HG03135 (cell line): ENCODE measurements at regions not wholly inside any gene's neighbourhood (a gene's known extent, or its start where the extent isn't known, plus 50 kb on each side); places are given as distances from the start of the nearest gene placed in this dataset.
"Not testable (repeated sequence)": the region's sequence is repeated elsewhere in the genome, so short reads cannot be mapped to it uniquely, and the experiment has no call there.

Source experiments
- ATAC-seq: cut with Tn5 transposase; IDR thresholded peaks from one replicate; pipeline ENCODE4 v1.9.1; 2021; ENCODE audit warnings: mild to moderate bottlenecking, moderate library complexity; ENCODE audit not compliant: unreplicated experiment

DNA sequence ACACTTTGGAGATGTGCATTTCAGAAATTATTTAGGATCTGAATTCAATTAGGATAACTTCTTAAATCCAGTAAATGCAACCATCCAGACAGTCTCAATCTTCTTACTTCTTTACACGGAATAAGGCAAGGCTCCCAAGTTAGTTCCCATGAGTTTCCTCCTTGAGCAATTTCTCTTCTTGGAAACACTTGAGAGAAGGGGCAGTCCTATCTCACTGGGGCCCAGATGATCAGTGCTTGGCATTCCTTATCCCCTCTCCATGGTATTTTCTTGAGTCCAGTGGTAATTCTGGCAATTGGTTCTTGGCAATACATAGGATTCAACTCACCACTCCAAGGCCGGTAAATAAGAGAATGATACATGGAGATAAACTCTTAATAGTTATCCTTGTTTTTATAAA, 87.1 kb upstream of the PTHLH start:
- ATAC-seq: no peak

DNA sequence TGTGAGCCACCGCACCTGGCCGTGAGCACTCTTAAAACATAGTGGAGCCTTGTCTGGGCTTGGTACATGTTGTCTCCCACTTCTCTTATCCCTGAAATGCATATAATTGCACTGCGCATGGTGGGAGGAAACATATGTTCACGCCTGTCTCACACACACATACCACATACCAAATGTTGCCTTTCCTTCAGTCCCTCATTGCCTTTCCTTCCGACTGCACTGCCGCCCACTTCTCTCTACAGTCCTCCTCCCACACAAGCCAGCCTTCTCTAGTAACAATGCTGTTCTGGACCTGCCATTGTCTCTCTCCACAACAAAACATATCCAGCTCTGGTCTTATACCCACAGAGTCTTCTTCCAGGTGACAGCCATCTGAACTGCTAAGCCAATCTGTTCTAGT, 88.3 kb upstream of the PTHLH start:
- no peak for ATAC-seq

DNA sequence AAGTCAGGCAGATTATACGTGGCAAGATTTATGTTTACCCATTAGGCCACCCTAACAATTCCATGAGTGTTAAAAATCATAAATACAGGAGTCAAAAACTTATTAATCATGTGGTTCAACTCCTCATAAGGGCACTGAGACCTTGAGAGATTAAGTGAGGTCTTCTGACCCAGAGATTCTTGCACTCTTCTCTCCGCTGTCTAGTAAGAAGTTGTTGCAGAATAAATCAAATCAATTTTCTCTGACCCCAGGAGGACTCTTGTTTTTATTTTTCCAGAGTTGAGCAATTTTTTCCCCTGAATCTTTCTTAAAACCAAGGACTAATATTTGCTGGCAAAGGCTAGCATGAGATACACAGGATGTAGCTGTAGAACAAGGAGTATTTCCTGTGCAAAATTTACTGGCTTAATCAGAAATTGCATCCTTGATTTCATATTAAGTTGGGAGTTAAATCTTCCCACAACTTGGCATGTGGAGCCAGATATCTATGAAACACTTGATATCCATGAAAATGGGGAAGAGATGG, 90.9 kb upstream of the PTHLH start:
- no peak for ATAC-seq

DNA sequence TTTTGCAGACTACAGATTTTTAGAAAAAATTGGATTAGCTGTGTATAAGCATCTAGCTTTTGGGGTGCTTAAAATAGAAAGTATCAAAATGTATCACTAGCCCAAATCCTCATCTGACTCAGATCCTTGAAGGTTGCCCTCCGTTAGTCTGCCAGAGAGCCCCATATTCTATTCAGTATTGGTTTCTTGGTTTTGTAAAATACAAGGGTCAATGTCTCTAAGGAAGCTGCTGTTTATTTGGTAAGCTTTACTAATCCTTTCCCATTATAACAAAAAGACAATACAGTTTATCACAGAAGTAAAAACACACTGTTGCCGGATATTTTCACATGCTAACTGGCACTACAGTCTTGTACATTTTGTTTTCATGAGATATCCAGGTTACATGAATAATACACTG, 92.8 kb upstream of the PTHLH start:
- no peak for ATAC-seq

DNA sequence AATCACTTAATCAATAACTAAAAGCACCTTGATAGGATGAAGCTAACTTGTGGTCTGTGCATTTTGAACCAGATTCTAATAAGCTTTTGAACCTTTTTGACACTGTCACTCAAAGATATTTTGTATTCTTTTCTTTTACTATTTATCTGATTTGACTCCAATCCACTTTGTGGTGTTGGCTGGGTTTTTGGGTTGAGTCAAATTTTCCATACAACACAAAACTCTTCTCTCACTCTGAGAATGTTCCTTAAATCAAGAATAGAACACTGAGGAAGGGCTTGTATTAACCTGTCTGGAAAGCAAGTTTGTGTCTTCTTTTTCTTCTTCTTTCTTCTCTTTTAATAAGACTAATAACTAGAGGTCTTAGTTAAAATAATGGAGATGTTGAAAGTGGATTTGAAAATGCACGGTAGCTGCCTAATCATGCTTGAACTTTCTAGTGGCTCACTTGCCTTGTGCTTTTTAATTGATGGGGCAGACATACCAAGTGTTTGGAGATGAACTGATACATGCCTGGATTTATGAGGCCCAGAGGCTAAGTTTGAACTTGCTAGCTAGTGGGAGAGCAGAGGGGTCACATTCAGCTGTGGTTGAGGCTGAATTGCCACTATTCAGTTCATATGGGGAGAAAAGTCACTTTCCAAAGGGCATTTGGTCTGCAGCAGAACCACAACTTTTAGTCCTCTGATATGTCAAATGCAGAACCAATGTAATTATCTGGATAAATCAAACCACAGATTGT, 93.5 kb upstream of the PTHLH start:
- ATAC-seq: no peak

DNA sequence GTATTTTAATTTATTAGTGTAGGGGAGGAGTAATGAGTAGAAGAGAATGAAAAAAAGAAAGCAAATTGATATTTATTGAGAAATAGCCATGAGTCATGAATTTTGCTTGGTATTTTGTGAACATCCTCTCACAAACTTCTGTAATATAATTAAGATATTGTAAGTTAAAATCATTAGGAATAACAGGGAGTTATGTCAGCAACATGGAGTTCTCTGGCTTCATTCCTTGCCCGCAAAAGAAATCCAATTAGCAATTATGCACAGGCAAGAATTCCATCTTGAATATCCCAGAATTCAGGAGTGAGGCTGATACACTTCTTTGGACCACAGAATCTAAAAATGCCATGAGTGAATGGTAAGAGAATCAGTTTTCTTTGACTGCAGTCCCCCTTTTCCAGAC, 94.3 kb upstream of the PTHLH start:
- no peak for ATAC-seq

DNA sequence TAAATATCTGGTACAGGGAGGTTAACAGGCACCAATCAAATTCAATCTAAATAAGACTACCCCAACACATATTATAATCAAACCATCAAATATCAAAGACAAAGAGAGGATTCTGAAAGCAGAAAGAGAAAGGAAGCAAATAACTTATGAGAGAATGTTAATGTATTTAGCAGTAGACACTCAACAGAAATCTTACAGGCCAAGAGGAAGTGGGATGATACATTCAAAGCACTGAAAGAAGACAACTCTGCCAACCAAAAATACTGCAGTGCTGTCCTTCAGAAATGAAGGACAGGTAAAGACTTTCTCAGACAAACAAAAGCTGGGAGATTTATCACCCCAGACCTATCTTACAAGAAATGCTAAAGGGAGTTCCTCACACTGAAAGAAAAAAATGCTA, 95.9 kb upstream of the PTHLH start:
- ATAC-seq: no peak

DNA sequence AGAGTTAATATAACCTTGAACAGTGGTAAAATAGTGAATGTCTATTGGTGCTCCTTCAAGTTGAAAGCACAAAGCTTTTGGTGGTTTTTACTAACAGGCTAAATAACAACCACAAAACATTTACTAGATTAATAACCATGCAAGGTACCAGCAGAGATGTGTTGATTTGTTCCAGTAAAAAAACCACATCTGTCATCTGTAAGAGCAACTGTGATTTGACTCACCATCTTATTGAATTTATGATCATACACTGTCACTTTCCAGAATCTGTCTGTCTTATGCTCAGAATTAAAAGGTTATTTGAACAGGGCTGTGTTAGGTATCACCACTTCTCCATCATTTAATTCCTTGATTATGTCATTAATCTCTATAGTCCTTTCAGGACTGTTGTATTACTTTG, 107.0 kb upstream of the PTHLH start:
- no peak for ATAC-seq

DNA sequence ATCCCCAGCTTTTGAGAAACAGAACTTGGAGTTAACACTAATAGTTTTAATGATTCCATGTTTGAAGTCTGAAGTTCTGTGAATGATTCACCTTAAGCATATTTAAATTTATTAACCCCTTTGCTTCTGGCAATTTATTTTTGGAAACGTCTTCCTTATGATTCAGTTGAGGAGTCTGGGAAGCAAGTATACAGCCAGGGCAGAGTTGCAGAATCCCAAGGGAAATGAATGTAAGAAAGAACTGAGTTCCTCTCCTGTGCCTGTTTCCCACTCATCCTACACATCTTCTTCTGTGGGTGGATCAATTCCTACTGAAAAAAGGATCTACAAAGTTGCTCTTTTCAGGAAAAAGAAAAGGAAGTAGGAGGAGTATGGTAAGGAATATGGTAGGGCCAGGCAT, 108.2 kb upstream of the CCDC91 start:
- no peak for ATAC-seq

DNA sequence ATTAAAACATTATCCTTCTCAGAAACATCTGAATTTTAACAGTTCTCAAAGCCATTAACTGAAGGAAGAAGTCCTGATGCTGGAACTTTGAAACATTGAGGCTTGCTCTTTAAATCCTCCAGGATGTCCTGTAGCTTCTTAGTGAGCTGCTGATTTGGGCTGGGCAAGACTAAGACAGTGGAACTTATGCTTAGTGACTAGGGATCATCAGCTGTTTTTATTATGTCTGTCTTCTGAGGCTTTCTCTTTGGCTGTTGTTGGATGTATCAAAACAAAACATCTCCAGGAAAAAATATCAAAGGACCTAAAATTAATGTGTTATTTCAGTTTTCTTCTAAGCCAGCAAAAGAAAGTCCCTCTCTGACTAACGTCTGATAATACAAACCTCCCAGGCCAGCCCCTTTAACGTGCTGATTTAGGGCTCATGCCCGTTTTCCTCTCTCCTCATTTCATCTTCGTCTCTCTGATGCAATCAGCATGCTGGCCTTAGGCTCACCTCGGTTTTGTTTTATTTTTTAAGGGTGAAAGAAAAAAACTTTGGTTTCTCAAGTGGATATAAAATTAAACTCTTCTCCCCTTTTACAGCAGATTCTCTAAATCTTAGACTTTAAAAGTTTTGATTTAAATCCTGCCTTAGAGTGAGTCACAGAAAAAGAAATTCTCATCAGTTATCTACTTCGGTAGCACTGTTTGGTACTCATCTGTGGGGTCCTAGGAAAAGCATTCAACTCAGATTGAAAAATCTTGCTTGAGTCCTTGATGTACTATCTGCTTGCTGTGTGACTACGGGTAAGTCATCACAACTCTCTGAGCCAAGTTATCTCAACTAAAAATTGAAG, 106.2 kb upstream of the CCDC91 start:
- ATAC-seq: no peak

DNA sequence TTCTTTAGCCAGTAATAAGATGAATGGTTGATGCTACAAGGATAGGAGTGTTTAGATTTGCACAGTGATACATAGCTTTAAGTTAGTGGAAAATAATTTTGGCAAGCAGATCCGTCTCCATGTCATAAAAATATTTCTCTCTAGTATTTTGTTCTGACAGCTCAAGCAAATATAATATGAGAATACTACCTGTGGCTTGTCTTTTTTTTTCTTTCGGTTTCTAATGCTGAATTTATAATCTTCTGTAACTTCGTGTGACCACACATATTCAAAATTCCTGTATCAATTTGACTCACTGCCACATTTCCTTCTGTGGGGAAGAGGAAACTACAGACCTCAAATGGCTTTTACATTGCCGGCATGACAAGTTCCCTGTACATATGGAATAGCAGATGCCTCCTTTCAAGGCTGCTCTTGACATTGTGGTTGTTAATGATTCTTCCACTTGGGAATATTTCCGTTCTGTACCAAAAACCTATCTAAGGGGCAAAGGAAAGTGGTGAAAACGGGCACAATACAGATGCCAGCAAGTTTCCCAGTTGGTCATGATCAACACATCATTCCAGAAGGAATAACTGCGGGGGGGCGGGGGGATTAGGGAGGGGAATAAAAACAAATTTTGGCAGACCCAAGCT, 103.6 kb upstream of the CCDC91 start:
- peak; percentile 72 for ATAC-seq

DNA sequence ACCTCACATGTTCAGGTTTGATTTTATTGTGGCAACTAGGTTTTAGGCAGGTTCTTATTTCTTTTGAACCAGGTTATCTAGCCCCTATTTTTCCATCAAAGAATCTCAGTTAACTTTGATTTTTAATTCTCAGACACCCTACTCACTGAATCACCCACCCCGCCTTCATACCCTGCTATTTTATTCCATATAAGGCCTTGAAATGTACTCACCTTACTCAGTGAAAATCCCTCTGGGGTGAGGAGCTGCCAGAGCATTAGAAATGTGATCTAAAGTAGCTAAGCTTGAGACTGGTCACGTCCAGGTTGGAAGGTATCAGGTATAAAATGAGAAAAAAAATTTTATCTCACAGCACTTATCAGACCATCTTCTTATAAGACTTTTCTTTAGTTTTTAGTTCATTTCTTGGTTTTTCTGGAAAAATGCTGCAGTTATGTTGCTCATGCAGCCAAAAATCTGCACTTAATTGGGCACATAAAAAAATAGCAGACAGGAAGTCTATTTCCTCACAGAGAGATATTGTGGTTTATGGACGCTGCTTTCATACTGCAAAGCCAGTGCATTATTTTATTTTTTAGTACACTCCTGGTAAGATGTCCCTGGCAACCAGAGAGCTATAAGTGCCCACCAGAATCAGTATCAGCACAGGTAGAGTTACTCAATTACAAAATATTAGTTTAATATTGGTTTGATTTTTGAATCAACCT, 101.5 kb upstream of the CCDC91 start:
- ATAC-seq: no peak

DNA sequence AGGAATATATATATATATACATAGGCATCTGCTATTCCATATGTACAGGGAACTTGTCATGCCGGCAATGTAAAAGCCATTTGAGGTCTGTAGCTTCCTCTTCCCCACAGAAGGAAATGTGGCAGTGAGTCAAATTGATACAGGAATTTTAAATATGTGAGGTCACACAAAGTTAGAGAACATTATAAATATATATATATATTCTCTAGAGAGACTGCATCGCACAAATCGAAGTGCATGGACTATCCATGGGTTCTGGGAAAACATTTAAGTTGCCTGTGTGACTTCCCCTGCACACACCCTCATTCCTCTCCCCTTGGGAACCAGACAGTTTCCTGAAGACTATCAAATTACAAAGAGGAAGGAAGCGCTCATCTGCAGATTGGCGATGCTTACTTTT, 100.9 kb upstream of the CCDC91 start:
- no peak for ATAC-seq

DNA sequence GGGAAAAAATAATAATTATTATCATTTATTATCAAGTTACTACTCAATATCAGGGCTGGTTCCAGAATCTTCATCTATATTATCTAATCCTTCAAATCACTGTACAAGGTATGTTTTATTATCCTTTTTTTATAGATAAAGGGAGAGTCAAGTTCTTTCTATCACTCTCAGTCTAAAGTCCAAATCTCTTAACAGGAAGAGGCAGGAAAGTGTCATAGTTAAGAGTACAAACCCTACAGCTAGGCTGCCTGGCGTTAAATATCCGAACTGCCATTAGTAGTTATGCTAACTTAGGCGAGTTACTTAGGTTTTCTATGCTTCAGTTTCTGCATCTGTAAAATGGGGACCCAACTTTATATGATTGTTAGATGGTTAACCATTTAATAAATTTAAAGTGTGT, 99.4 kb upstream of the CCDC91 start:
- ATAC-seq: no peak

DNA sequence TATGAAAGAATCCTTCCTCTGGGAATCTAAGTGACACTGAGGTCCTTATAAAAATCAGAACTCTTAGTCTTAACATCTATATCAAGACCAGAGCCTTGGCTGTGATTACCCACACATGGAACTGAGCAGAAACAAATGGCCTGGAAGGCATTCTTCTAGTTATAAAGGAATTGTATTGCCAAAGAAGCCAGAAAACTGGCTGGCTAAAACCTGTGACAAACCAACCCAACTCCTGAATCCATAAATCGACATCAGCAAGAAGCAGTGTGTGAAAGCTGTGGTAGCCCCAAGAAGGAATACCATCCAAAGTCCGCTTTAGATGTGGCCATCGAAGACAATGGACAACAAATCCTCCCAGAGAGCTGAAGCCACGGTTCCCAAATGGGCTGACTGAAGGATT, 97.9 kb upstream of the CCDC91 start:
- ATAC-seq: no peak

DNA sequence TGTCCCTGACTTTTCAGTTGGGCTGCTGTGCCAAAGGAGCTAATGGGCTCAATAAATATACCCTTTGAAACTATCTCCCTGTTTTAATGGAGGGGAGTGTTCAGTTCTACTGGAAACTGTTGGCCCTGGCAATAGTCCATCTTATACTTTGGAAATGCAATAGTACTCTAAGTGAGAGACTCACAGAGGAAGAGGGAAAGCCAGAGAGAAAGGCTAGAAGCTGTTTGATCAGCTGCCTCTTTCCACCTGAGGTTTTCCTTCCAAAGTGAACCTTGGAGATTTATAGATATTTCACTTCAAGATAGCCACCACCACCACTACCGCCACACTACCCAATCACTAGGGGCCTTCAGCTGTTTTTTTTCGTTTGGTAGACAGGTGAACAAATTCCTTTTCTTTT, 93.6 kb upstream of the CCDC91 start:
- no peak for ATAC-seq

DNA sequence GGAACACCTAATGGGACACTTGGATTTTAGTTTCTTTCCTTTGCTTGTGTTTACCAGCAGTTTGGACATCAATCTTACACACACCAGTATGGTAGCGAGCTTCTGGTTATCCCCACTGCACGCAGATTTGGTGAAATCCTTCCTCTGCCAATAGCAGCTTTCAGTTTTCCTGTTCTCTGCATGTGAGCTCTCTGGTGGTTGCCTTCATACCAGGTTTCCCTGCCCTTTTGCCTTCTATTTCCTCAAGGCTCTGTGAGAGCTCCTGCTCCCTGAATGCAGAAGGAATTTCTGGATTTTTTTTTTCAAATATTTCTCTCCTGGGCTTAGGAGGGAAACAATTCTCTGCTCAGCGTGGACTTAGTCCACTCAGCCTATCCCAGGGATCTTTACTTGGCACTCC, 93.0 kb upstream of the CCDC91 start:
- ATAC-seq: no peak

DNA sequence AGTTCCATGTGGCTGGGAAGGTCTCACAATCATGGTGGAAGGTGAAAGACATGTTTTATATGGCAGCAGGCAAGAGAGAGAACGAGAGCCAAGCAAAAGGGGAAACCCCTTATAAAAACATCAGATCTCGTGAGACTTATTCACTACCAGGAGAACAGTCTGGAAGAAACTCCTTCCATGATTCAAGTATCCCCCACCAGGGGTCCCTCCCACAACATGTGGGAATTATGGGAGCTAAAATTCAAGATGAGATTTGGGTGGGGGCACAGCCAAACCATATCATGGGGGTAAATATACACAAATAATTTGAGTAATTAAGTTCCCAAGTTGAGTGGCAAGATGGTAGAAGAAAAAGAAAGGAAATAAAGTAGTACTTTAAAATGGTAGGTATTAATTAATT, 91.0 kb upstream of the CCDC91 start:
- ATAC-seq: not testable (repeated sequence)

DNA sequence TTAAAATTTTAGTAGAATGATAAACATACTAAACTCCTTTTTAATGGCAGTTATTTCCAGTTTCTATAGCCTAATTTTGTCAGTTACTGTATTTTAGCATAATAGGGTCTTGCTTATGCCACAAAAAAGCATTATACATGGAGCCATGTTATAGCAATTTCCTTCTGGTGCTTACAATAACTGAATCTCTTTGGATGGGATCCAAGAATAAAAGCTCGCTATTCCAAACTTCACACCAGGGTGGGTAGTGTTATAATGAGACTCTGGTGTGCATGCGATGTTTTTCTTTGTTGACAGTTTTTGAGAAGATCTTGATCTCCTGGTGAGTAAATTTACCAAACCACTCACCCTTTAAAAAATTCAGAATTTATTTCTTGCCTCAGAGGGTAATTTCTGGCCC, 90.4 kb upstream of the CCDC91 start:
- ATAC-seq: no peak

DNA sequence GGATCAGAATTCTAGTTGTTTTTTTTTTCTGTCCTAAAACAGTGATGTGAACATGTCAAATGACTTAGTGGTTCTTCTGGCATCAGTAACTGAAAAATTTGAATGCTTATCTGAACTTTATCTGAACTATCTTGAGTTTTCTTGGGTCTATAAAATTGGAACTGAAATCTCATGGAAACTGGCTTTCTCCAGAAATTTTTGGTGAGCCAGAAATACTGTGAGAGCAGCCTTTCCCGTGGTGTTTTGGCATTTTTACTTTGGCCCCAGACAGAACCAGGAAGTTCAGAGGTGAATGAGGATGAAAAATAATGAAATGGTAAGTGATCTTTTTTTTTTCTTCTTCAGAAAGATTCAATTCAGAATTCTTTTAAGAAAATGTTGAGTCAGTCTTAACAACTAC, 89.5 kb upstream of the CCDC91 start:
- no peak for ATAC-seq

DNA sequence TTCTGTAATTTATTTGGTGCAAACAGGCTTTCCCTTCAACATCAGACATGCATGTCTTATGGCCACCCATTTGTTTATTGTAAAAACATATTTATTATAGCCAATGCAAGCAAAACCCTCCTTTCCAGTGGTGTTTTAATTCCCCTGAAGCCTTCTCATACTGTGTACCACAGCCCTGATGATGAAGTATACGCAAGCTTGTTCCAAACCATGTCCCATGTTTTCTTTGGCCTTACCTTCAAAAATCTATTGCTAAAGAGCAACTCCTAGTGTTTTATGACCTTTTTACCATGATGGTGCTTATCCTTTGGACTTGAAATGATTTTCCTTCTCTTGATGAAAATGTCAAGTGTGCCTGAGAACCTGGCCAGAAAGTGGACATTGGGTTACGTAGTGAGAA, 85.9 kb upstream of the CCDC91 start:
- ATAC-seq: no peak
